Activated T-cell treated with anti-CD3 and anti-CD28 coated beads, Interleukin-2, amount 50 U/mL, for 4 hours (primary cell): ENCODE measurements at regions not wholly inside any gene's neighbourhood (a gene's known extent, or its start where the extent isn't known, plus 50 kb on each side); places are given as distances from the start of the nearest gene placed in this dataset.

Source experiments
- ATAC-seq, 2 donors: fragments of 200-7000 bp; cut with Tn5 transposase; one replicate each; pipeline ENCODE4 v1.10.0; 2021
- DNase-seq: peaks from one replicate; pipeline ENCODE4 v3.0.0-alpha.2; 2020
- H3K27me3 Mint-ChIP-seq: one replicate; pipeline ENCODE4 v1.8.0; 2021; ENCODE audit warnings: low read depth, mixed read lengths
- H3K36me3 Mint-ChIP-seq: one replicate; pipeline ENCODE4 v1.8.0; 2022; ENCODE audit warnings: mixed read lengths; ENCODE audit not compliant: insufficient read depth
- H3K4me1 Mint-ChIP-seq: one replicate; pipeline ENCODE4 v1.8.0; 2021; ENCODE audit warnings: low read depth, mixed read lengths
- H3K4me3 Mint-ChIP-seq: one replicate; pipeline ENCODE4 v1.8.0; 2021; ENCODE audit warnings: mild to moderate bottlenecking, moderate library complexity, mixed read lengths
- H3K9me3 Mint-ChIP-seq: one replicate; pipeline ENCODE4 v1.8.0; 2021; ENCODE audit warnings: mixed read lengths

GRCh38 chr3:132236701-132237651, 80.2 kb upstream of the ACP3 start:
- Mint-ChIP-seq H3K4me1 (no peaks in the 10 kb centered on the region), H3K27me3 (no peaks in the 10 kb centered on the region), H3K4me3 (no peak overlapping the region), H3K9me3 (no peaks in the 10 kb centered on the region), H3K36me3 (no peaks in the 10 kb centered on the region)
- DNase-seq (no peak), ATAC-seq (no peak)

- no peaks in the 10 kb centered on the region for H3K4me1 Mint-ChIP-seq
- no peaks in the 10 kb centered on the region for H3K9me3 Mint-ChIP-seq
- H3K36me3 Mint-ChIP-seq: no peaks in the 10 kb centered on the region
- no peaks in the 10 kb centered on the region for H3K27me3 Mint-ChIP-seq
- H3K4me3 Mint-ChIP-seq: no peak overlapping the region
- no peak for DNase-seq
- ATAC-seq: no peak
Observed at GRCh38 chr3:132237652-132238032, 79.6 kb upstream of the ACP3 start.

- DNase-seq: no peak
- no peak for ATAC-seq
- Mint-ChIP-seq H3K4me3 (no peak overlapping the region), H3K9me3 (no peaks in the 10 kb centered on the region), H3K36me3 (no peaks in the 10 kb centered on the region), H3K4me1 (no peaks in the 10 kb centered on the region), H3K27me3 (no peaks in the 10 kb centered on the region)
Observed at GRCh38 chr3:132239587-132239986, 77.6 kb upstream of the ACP3 start.

- Mint-ChIP-seq H3K27me3 (peaks cover 4% of the 10 kb centered on the region), H3K9me3 (no peaks in the 10 kb centered on the region), H3K36me3 (no peaks in the 10 kb centered on the region), H3K4me3 (no peak overlapping the region), H3K4me1 (no peaks in the 10 kb centered on the region)
- ATAC-seq: no peak
- no peak for DNase-seq
Observed at GRCh38 chr3:132241776-132242514, 75.3 kb upstream of the ACP3 start.

GRCh38 chr3:132242790-132243189, 74.4 kb upstream of the ACP3 start:
- H3K36me3 Mint-ChIP-seq: no peaks in the 10 kb centered on the region
- no peaks in the 10 kb centered on the region for H3K9me3 Mint-ChIP-seq
- H3K4me1 Mint-ChIP-seq: no peaks in the 10 kb centered on the region
- no peak for ATAC-seq
- peaks cover 8% of the 10 kb centered on the region for H3K27me3 Mint-ChIP-seq
- no peak for DNase-seq
- no peak overlapping the region for H3K4me3 Mint-ChIP-seq

GRCh38 chr3:132245552-132246142, 71.6 kb upstream of the ACP3 start:
- H3K36me3 Mint-ChIP-seq: no peaks in the 10 kb centered on the region
- DNase-seq (no peak), ATAC-seq (no peak)
- H3K4me3 Mint-ChIP-seq: no peak overlapping the region
- no peaks in the 10 kb centered on the region for H3K4me1 Mint-ChIP-seq
- peaks cover 13% of the 10 kb centered on the region for H3K27me3 Mint-ChIP-seq
- no peaks in the 10 kb centered on the region for H3K9me3 Mint-ChIP-seq

GRCh38 chr3:132246212-132246611, 71.0 kb upstream of the ACP3 start:
- Mint-ChIP-seq H3K36me3 (no peaks in the 10 kb centered on the region), H3K27me3 (peaks cover 13% of the 10 kb centered on the region), H3K9me3 (no peaks in the 10 kb centered on the region), H3K4me3 (no peak overlapping the region), H3K4me1 (no peaks in the 10 kb centered on the region)
- no peak for ATAC-seq
- DNase-seq: no peak

- DNase-seq: no peak
- Mint-ChIP-seq H3K4me1 (no peaks in the 10 kb centered on the region), H3K36me3 (no peaks in the 10 kb centered on the region), H3K27me3 (peaks cover 13% of the 10 kb centered on the region), H3K9me3 (no peaks in the 10 kb centered on the region), H3K4me3 (no peak overlapping the region)
- no peak for ATAC-seq
Observed at GRCh38 chr3:132247211-132247610, 70.0 kb upstream of the ACP3 start.

- Mint-ChIP-seq H3K4me1 (no peaks in the 10 kb centered on the region), H3K4me3 (no peak overlapping the region), H3K36me3 (no peaks in the 10 kb centered on the region), H3K27me3 (peaks cover 13% of the 10 kb centered on the region), H3K9me3 (no peaks in the 10 kb centered on the region)
- DNase-seq (no peak), ATAC-seq (no peak)
Observed at GRCh38 chr3:132248490-132248889, 68.7 kb upstream of the ACP3 start.

GRCh38 chr3:132253262-132253878, 63.8 kb upstream of the ACP3 start:
- Mint-ChIP-seq H3K9me3 (no peaks in the 10 kb centered on the region), H3K27me3 (peaks cover 8% of the 10 kb centered on the region), H3K4me3 (no peak overlapping the region), H3K36me3 (no peaks in the 10 kb centered on the region), H3K4me1 (no peaks in the 10 kb centered on the region)
- DNase-seq (no peak), ATAC-seq (peak in 1 of 2 donors; percentile 37)

GRCh38 chr3:132254076-132254755, 63.0 kb upstream of the ACP3 start:
- Mint-ChIP-seq H3K36me3 (no peaks in the 10 kb centered on the region), H3K4me3 (no peak overlapping the region), H3K4me1 (no peaks in the 10 kb centered on the region), H3K27me3 (peaks cover 4% of the 10 kb centered on the region), H3K9me3 (no peaks in the 10 kb centered on the region)
- no peak for ATAC-seq
- no peak for DNase-seq

GRCh38 chr3:132255041-132255745, 62.0 kb upstream of the ACP3 start:
- H3K27me3 Mint-ChIP-seq: peaks cover 4% of the 10 kb centered on the region
- H3K4me1 Mint-ChIP-seq: no peaks in the 10 kb centered on the region
- no peak overlapping the region for H3K4me3 Mint-ChIP-seq
- ATAC-seq (no peak), DNase-seq (no peak)
- no peaks in the 10 kb centered on the region for H3K9me3 Mint-ChIP-seq
- no peaks in the 10 kb centered on the region for H3K36me3 Mint-ChIP-seq

- ATAC-seq (no peak), DNase-seq (no peak)
- no peaks in the 10 kb centered on the region for H3K4me1 Mint-ChIP-seq
- H3K27me3 Mint-ChIP-seq: peaks cover 4% of the 10 kb centered on the region
- no peaks in the 10 kb centered on the region for H3K36me3 Mint-ChIP-seq
- no peaks in the 10 kb centered on the region for H3K9me3 Mint-ChIP-seq
- H3K4me3 Mint-ChIP-seq: no peak overlapping the region
Observed at GRCh38 chr3:132256989-132257388, 60.2 kb upstream of the ACP3 start.
